ENCODE measurements at regions not wholly inside any gene's neighbourhood (a gene's known extent, or its start where the extent isn't known, plus 50 kb on each side); places are given as distances from the start of the nearest gene placed in this dataset.

GRCh38 chr16:73464834-73465233 lies 416.9 kb upstream of the ZFHX3 start:
- no peaks in the 10 kb centered on the region for H3K27me3 ChIP-seq (ENCODE audit: control insufficient read depth, extremely low read depth, insufficient read depth, low read length)
- no peak overlapping the region for H3K27ac ChIP-seq (ENCODE audit: control insufficient read depth, insufficient read depth, low read length)
- no peaks in the 10 kb centered on the region for H3K4me1 ChIP-seq (ENCODE audit: control insufficient read depth, extremely low read depth, insufficient read depth, low read length)
- dilution Hi-C loops (cut with MboI; ENCODE audit: extremely low pct_ligation_motif_present, low sequenced_read_pairs) = no loop called here
- no peaks in the 10 kb centered on the region for H3K36me3 ChIP-seq (ENCODE audit: control insufficient read depth in 2 of 2, extremely low read depth in 1 of 2, insufficient read depth in 2 of 2, low read length in 2 of 2)
- H3K9me1 ChIP-seq (ENCODE audit: control insufficient read depth, extremely low read depth, insufficient read depth, low read length) = no peaks in the 10 kb centered on the region
- FAIRE-seq = no peak
- no peak overlapping the region for H3K4me3 ChIP-seq (ENCODE audit: control insufficient read depth in 2 of 3, extremely low read depth in 1 of 3, insufficient read depth in 2 of 3, low read depth in 1 of 3, low read length in 3 of 3)
- no peaks in the 10 kb centered on the region for H3K79me2 ChIP-seq (ENCODE audit: control insufficient read depth, insufficient read depth, low read length)
- no peak overlapping the region for H3K9ac ChIP-seq (ENCODE audit: control insufficient read depth, extremely low read depth, insufficient read depth, low read length)
- no peak overlapping the region for H3K4me2 ChIP-seq (ENCODE audit: control insufficient read depth, extremely low read depth, insufficient read depth, low read depth, low read length)
- no peak overlapping the region for H2AFZ ChIP-seq (ENCODE audit: control insufficient read depth, low read length)
- no peaks in the 10 kb centered on the region for H3K9me3 ChIP-seq (ENCODE audit: control insufficient read depth, low read depth, low read length)
- TF ChIP-seq EZH2 (IDR thresholded peaks at IDR 0.05; ENCODE audit: low read length) = no peak
- no peak for TF ChIP-seq CTCF (optimal IDR thresholded peaks at IDR 0.05 in 1 of 3, IDR thresholded peaks at IDR 0.05 in 1 of 3, conservative IDR thresholded peaks at IDR 0.05 in 1 of 3; ENCODE audit: extremely low read depth in 1 of 3, insufficient read depth in 2 of 3, low read length in 3 of 3)
- DNase-seq (ENCODE audit: low read depth, low spot score) = no peak
- no peaks in the 10 kb centered on the region for H4K20me1 ChIP-seq (ENCODE audit: control insufficient read depth, extremely low read depth, insufficient read depth, low read length)

GRCh38 chr16:73459586-73459985 lies 411.7 kb upstream of the ZFHX3 start:
- H3K27ac ChIP-seq (ENCODE audit: control insufficient read depth, insufficient read depth, low read length) = no peak overlapping the region
- H3K79me2 ChIP-seq (ENCODE audit: control insufficient read depth, insufficient read depth, low read length) = no peaks in the 10 kb centered on the region
- H3K4me3 ChIP-seq (ENCODE audit: control insufficient read depth in 2 of 3, extremely low read depth in 1 of 3, insufficient read depth in 2 of 3, low read depth in 1 of 3, low read length in 3 of 3) = no peak overlapping the region
- no peaks in the 10 kb centered on the region for H3K9me1 ChIP-seq (ENCODE audit: control insufficient read depth, extremely low read depth, insufficient read depth, low read length)
- H3K4me2 ChIP-seq (ENCODE audit: control insufficient read depth, extremely low read depth, insufficient read depth, low read depth, low read length) = no peak overlapping the region
- FAIRE-seq = no peak
- no peak overlapping the region for H3K9ac ChIP-seq (ENCODE audit: control insufficient read depth, extremely low read depth, insufficient read depth, low read length)
- TF ChIP-seq CTCF (optimal IDR thresholded peaks at IDR 0.05 in 1 of 3, IDR thresholded peaks at IDR 0.05 in 1 of 3, conservative IDR thresholded peaks at IDR 0.05 in 1 of 3; ENCODE audit: extremely low read depth in 1 of 3, insufficient read depth in 2 of 3, low read length in 3 of 3) (no peak), EZH2 (IDR thresholded peaks at IDR 0.05; ENCODE audit: low read length) (no peak)
- no peaks in the 10 kb centered on the region for H4K20me1 ChIP-seq (ENCODE audit: control insufficient read depth, extremely low read depth, insufficient read depth, low read length)
- no peaks in the 10 kb centered on the region for H3K9me3 ChIP-seq (ENCODE audit: control insufficient read depth, low read depth, low read length)
- dilution Hi-C loops (cut with MboI; ENCODE audit: extremely low pct_ligation_motif_present, low sequenced_read_pairs) = no loop called here
- DNase-seq (ENCODE audit: low read depth, low spot score) = no peak
- no peaks in the 10 kb centered on the region for H3K27me3 ChIP-seq (ENCODE audit: control insufficient read depth, extremely low read depth, insufficient read depth, low read length)
- H3K4me1 ChIP-seq (ENCODE audit: control insufficient read depth, extremely low read depth, insufficient read depth, low read length) = no peaks in the 10 kb centered on the region
- no peak overlapping the region for H2AFZ ChIP-seq (ENCODE audit: control insufficient read depth, low read length)
- H3K36me3 ChIP-seq (ENCODE audit: control insufficient read depth in 2 of 2, extremely low read depth in 1 of 2, insufficient read depth in 2 of 2, low read length in 2 of 2) = no peaks in the 10 kb centered on the region

Data from keratinocyte (primary cell).